CD4-positive, alpha-beta T cell treated with Interferon alpha-2 for 1 hour (primary cell): ENCODE measurements at regions not wholly inside any gene's neighbourhood (a gene's known extent, or its start where the extent isn't known, plus 50 kb on each side); places are given as distances from the start of the nearest gene placed in this dataset.
"Not testable (repeated sequence)": the region's sequence is repeated elsewhere in the genome, so short reads cannot be mapped to it uniquely, and the experiment has no call there.

Source experiments
- DNase-seq, 2 donors: peaks; one replicate each; pipeline ENCODE4 v3.0.0-alpha.2; 2020 to 2022

- no peak for DNase-seq
Observed at GRCh38 chr14:46147452-46147851, 504.1 kb downstream of the RPL10L start.

DNA sequence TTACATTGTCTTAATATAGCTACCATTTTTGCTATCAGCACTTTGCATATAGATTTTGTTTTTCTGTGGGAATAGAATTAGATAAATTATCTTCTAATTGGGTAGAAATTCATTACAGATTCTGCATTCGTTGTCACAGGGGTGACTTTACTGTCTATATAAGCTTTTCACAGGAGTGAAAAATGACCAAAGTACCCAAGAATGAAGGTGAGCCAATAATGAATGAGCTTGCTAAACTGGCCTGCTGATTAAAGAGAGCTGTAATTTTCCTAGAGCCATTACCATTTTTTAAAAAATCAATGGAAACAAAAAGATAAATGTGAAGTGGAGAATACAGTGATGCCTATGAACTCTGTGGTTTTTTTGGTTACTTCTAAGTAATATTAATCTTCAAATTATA is 504.6 kb downstream of the RPL10L start:
- DNase-seq, result no peak

- DNase-seq, result no peak
Observed at GRCh38 chr14:46140445-46140844, 511.1 kb downstream of the RPL10L start.

DNA sequence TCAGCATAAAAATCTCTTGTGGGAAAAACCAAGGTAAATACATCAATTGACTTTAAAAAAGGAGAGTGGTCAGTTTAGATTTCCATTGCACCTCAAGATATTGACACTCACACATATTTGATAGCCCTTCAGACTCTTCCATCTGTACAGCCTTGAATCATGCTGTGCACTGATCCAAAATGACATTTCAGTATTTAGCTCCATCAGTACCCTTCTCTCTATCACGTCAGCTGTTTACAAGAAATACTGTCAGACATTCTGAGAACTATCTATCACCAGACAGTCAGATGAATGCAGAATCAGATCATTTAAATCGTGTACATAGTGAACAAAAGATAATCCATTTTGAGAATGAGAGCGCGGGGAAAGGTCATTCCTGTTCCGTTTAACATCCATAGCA is 511.9 kb downstream of the RPL10L start:
- no peak for DNase-seq

GRCh38 chr14:46137786-46138185 is 513.8 kb downstream of the RPL10L start:
- DNase-seq, result no peak

DNA sequence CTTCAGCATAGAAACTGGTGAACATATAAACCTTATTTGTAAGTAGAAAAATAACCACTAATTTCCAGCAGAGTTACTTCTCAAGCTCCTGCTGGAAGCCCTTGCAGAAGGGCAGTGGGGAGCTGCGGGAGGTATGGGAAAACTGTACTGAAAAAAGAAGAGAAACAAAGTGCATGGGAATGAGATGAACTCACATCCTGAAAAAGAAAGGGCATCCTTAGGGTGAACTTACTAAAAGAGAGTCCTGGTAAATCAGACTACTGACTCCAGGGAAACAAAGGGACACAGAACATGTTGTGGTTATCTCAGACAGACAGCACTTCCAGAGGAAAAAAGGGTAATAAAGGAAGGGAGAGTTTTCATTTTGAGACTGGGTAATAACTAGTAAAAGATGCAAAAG is 515.1 kb downstream of the RPL10L start:
- no peak for DNase-seq

DNA sequence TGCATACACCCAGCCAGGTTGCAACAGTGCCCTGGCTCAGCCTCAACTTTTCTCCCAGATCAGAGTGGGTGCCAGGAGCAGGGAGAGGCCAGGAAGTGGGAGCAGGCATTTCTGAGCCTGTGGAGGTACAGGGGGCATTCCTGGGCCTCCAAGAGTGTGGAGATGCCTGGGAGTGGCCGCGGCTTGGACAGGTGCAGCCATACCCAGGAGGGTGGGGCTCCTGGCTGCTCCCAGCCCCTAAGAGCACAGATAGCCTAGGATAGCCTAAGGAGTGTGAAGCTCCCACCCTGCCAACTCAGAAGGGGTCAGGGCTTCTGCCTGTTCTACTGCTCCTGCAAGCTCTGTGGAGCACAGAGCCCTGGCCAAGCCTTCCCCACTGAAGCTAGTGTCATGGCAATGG is 543.4 kb downstream of the RPL10L start:
- DNase-seq, result no peak

DNA sequence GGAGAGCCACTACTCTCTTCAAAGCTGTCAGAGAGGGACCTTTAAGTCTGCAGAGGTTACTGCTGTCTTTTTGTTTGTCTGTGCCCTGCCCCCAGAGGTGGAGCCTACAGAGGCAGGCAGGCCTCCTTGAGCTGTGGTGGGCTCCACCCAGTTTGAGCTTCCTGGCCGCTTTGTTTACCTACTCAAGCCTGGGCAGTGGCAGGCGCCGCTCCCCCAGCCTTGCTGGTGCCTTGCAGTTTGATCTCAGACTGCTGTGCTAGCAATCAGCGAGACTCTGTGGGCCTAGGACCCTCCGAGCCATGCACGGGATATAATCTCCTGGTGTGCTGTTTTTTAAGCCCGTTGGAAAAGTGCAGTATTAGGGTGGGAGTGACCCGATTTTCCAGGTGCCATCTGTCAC is 550.7 kb downstream of the RPL10L start:
- not testable (repeated sequence) for DNase-seq

GRCh38 chr14:46091819-46092218 is 559.8 kb downstream of the RPL10L start:
- no peak for DNase-seq

DNA sequence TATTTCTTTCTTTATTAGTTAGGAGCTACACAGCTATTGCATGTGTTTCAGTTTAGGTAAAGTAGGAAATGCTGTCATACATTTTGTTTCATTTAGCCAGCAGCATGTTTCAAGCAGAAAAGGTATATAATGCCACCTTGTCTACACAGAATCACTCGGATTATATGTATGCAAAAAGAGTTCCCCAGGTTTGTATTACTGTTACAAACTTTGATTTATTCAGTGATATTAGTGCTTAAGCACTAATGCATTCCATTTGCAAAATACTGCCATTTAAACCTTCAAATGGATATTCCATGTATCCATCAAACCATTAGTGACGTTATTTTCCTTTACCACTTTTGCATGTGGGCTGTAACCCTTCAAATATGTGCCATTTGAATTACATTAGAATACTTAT is 564.0 kb downstream of the RPL10L start:
- no peak for DNase-seq

GRCh38 chr14:46074061-46074460 is 577.5 kb downstream of the RPL10L start:
- no peak for DNase-seq

DNA sequence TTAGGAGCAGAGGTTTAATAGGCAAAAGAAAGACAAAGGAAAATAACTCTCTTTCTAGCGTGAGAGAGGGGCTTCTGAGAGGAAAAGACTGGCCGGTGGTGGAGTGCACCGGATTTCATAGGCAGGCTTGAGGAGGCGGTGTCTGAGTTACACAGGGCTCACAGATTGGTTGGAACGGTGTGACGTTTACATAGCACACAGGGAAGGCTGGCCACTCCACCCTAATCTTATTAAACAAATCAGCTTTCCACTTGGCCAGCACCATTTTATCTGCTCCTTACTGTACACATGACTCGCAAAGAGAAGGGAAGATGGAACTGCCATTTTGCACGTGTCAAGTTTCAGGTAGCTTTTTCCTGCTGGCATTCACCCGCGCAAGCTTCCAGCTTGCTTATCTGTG is 587.7 kb downstream of the RPL10L start:
- no peak for DNase-seq

GRCh38 chr14:46058964-46059563 is 592.5 kb downstream of the RPL10L start:
- no peak for DNase-seq

GRCh38 chr14:46057799-46058198 is 593.8 kb downstream of the RPL10L start:
- DNase-seq, result no peak

DNA sequence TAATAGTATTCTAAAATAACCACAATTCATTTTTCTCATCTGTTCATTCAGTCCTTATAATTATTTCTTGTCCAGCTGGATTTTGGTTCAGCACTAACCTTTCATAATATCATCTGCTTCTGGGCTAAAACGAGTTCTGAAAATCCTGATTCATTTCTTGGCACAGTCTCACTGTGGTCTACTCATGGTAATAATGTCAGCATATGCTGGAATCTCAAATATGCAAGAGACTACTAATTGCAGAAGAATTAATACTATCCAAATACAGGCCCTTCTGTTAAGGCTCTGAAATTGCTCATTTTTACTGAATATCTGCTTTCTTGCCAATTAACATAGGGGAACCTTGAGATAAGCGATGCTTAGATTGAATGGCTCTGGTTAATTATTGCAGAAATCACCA is 597.1 kb downstream of the RPL10L start:
- no peak for DNase-seq

GRCh38 chr14:46053221-46053620 is 598.4 kb downstream of the RPL10L start:
- no peak for DNase-seq

DNA sequence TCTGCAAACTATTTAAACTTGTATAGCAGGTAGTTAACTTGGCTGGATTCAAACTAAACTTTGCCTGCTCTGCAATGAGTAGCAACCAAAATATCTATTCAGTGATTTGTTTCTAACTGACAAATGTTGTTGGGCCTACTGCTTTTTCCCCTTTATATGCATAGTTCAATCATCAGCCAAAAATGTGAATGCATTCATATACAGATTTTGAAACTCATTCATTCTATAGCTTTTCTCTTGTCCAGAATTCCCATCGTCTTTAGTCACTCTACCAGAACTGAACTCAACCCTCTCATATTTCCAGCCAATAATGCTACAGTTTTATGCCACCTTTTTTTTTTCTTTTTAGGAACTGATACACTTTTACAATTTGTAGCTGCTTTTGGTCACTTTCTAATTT is 599.8 kb downstream of the RPL10L start:
- DNase-seq, result no peak

- no peak for DNase-seq
Observed at GRCh38 chr14:46048127-46048526, 603.5 kb downstream of the RPL10L start.

DNA sequence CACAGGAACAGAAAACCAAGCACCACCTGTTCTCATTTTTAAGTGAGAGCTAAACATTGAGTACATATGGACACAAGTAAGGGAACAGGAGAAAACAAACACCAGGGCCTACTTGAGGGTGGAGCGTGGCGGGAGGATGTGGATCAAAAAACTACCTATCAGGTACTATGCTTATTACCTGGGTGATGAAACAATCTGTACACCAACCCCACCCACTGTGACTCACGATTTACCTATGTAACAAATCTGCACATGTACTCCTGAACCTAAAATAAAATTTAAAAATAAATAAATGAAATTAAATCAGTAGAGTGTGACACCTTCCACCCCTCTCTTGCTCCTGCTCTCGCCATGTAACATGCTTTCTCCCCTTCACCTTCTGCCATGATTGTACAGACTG is 615.5 kb downstream of the RPL10L start:
- DNase-seq, result no peak

- no peak for DNase-seq
Observed at GRCh38 chr14:46034305-46034704, 617.3 kb downstream of the RPL10L start.

DNA sequence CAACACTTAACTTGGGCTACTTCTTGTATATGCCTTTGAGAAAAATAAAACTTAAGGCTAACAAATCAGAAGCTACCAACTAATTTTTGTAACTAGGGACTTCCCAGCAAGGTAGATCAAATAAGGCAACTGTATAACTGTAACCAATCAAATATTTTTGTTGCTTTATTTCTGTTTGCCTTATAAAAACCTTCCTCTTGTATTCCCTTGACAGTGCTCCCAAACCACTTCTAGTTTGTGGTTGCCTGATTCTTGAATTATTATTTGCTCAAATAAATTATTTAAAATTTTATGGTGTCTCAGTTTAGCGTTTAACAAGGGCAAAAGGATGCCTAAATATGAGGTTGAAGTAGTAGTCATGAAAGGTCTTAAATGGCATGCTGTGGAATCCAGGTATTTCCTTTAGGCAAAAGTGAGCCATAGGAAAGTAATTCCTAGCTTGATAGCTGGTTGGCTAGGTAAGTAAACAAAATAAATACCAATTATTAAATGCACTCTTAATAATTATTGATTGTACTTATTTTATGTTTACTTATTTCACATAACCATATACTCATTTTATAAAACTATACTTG is 632.6 kb downstream of the RPL10L start:
- DNase-seq, result no peak

DNA sequence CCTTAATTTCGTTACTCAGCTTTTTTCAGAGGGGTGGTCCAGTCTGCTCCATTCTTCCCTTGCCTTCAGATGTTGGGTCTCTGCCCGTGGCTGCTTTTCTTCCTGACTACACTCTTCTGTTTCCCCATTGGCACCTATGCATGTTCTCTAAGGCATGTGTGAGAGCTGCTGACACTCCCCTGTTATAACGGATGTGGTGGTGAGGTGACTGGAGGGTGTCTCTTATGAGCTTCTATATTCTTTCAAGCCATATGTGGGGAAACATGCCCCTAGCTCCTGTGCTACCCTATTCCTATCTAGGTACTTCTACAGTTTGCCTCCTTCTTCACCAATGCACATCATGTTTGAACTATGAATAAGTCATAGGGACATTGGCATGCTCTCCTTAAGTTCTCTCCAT is 643.2 kb downstream of the RPL10L start:
- no peak for DNase-seq

- DNase-seq, result no peak
Observed at GRCh38 chr14:45998554-45998953, 653.0 kb downstream of the RPL10L start.

- DNase-seq, result no peak
Observed at GRCh38 chr14:45990252-45990651, 661.3 kb downstream of the RPL10L start.

DNA sequence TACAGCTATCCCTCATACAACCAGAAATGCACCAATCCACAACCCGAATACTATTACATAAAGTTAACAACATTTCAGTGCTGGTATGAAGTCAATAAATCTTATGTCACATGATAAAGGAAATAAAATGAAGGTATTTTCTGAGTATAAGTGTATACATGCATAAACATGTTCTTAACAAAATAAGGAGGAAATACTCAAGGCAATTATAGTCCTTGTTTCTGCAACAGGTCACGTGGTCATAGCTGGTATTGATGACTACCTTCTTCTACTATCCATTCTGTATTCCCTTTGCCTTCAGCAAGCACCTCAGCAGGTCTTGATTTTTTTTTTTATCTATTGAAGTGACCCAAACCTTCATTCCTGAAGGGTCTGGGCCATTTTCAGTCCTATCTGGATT is 675.6 kb downstream of the RPL10L start:
- no peak for DNase-seq
